Right lobe of liver (tissue), 4 donors: ENCODE measurements at regions not wholly inside any gene's neighbourhood (a gene's known extent, or its start where the extent isn't known, plus 50 kb on each side); places are given as distances from the start of the nearest gene placed in this dataset.

ENCODE experiments used
- CTCF ChIP-seq, 4 donors: fragments of 200-600 bp in 3 of 4; fragments of 450-650 bp in 1 of 4; IDR thresholded peaks; one replicate each; pipeline versions ENCODE4 v1.5.1 to v1.8.0; 2016 to 2022; ENCODE audit warnings: antibody characterized with exemption in 4 of 4, mild to moderate bottlenecking in 2 of 4
- POLR2A ChIP-seq: fragments of 450-650 bp; IDR thresholded peaks from one replicate; pipeline ENCODE4 v1.6.1; 2017; ENCODE audit warnings: antibody characterized with exemption, mild to moderate bottlenecking
- donor health status: DM: no; HTN: no; CAD: no.
- donor health status: DM: no; HTN: no; CAD: no.
- donor health status: DM: no; HTN: yes; CAD: no.

- TF ChIP-seq CTCF (IDR thresholded peaks at IDR 0.05) (no peak), POLR2A (no peak)
Measured at GRCh38 chr9:124099860-124100259, 88.3 kb downstream of the LHX2 start.
